Left ventricle myocardium superior (tissue), 1 donor: ENCODE measurements at regions not wholly inside any gene's neighbourhood (a gene's known extent, or its start where the extent isn't known, plus 50 kb on each side); places are given as distances from the start of the nearest gene placed in this dataset.
"Not testable (repeated sequence)": the region's sequence is repeated elsewhere in the genome, so short reads cannot be mapped to it uniquely, and the experiment has no call there.

Experiments used
- ATAC-seq: fragments of 200-7000 bp; cut with Tn5 transposase; one replicate; pipeline ENCODE4 v1.9.1; 2020; ENCODE audit warnings: mild to moderate bottlenecking, moderate library complexity
- DNase-seq: peaks from one replicate; pipeline ENCODE4 v3.0.0-alpha.2; 2020
- intact Hi-C: fragments of 100-400 bp; cut with micrococcal nuclease; formaldehyde crosslinking; loops from one replicate; pipeline ENCODE4 v1.11.0; 2022
- donor health status: DM: no; HTN: yes; CAD: no; lungs with severe emphysema.

- intact Hi-C loops = no loop called here
- ATAC-seq = no peak
Measured at GRCh38 chr18:78501251-78501650, 478.4 kb upstream of the SALL3 start.

GRCh38 chr18:78503129-78503528 lies 476.5 kb upstream of the SALL3 start:
- ATAC-seq (no peak), DNase-seq (no peak)
- intact Hi-C loops = no loop called here

More at GRCh38 chr18:78501251-78501650, 478.4 kb upstream of the SALL3 start:
- no peak for DNase-seq

- no peak for DNase-seq
- no peak for ATAC-seq
- intact Hi-C loops = no loop called here
Measured at GRCh38 chr18:78505851-78506461, 473.7 kb upstream of the SALL3 start.

- DNase-seq = no peak
- intact Hi-C loops = no loop called here
- no peak for ATAC-seq
Measured at GRCh38 chr18:78507217-78507616, 472.4 kb upstream of the SALL3 start.

GRCh38 chr18:78508228-78508824 lies 471.3 kb upstream of the SALL3 start:
- DNase-seq, intact Hi-C loops: not testable (repeated sequence)

GRCh38 chr18:78510091-78510490 lies 469.5 kb upstream of the SALL3 start:
- ATAC-seq = no peak
- intact Hi-C loops = no loop called here
- DNase-seq = no peak

More at GRCh38 chr18:78508228-78508824, 471.3 kb upstream of the SALL3 start:
- ATAC-seq = not testable (repeated sequence)

- DNase-seq = no peak
- intact Hi-C loops = no loop called here
- no peak for ATAC-seq
Measured at GRCh38 chr18:78510636-78511035, 469.0 kb upstream of the SALL3 start.

GRCh38 chr18:78511666-78512601 lies 467.7 kb upstream of the SALL3 start:
- intact Hi-C loops = no loop called here
- ATAC-seq (no peak), DNase-seq (no peak)

GRCh38 chr18:78514910-78515670 lies 464.5 kb upstream of the SALL3 start:
- intact Hi-C loops = no loop called here
- no peak for DNase-seq
- no peak for ATAC-seq

- intact Hi-C loops = no loop called here
- DNase-seq (no peak), ATAC-seq (no peak)
Measured at GRCh38 chr18:78517328-78517727, 462.3 kb upstream of the SALL3 start.

GRCh38 chr18:78517973-78518372 lies 461.6 kb upstream of the SALL3 start:
- DNase-seq (no peak), ATAC-seq (no peak)
- intact Hi-C loops = no loop called here

GRCh38 chr18:78518805-78519204 lies 460.8 kb upstream of the SALL3 start:
- ATAC-seq (no peak), DNase-seq (no peak)
- intact Hi-C loops = no loop called here

GRCh38 chr18:78519394-78520062 lies 460.1 kb upstream of the SALL3 start:
- no peak for DNase-seq
- intact Hi-C loops = no loop called here
- ATAC-seq = no peak

- DNase-seq (no peak), ATAC-seq (no peak)
- intact Hi-C loops = no loop called here
Measured at GRCh38 chr18:78521136-78521535, 458.5 kb upstream of the SALL3 start.

GRCh38 chr18:78521744-78522143 lies 457.9 kb upstream of the SALL3 start:
- ATAC-seq (no peak), DNase-seq (no peak)
- intact Hi-C loops = no loop called here

- ATAC-seq (no peak), DNase-seq (no peak)
- intact Hi-C loops = no loop called here
Measured at GRCh38 chr18:78522507-78522906, 457.1 kb upstream of the SALL3 start.

- intact Hi-C loops = no loop called here
- DNase-seq = no peak
- no peak for ATAC-seq
Measured at GRCh38 chr18:78523850-78524249, 455.8 kb upstream of the SALL3 start.

- no peak for DNase-seq
- intact Hi-C loops = no loop called here
- ATAC-seq = no peak
Measured at GRCh38 chr18:78525366-78526111, 454.1 kb upstream of the SALL3 start.
